GM21367 (cell line): ENCODE measurements at regions not wholly inside any gene's neighbourhood (a gene's known extent, or its start where the extent isn't known, plus 50 kb on each side); places are given as distances from the start of the nearest gene placed in this dataset.

Experiments
- ATAC-seq: cut with Tn5 transposase; IDR thresholded peaks from one replicate; pipeline ENCODE4 v1.9.1; 2021; ENCODE audit not compliant: unreplicated experiment

DNA sequence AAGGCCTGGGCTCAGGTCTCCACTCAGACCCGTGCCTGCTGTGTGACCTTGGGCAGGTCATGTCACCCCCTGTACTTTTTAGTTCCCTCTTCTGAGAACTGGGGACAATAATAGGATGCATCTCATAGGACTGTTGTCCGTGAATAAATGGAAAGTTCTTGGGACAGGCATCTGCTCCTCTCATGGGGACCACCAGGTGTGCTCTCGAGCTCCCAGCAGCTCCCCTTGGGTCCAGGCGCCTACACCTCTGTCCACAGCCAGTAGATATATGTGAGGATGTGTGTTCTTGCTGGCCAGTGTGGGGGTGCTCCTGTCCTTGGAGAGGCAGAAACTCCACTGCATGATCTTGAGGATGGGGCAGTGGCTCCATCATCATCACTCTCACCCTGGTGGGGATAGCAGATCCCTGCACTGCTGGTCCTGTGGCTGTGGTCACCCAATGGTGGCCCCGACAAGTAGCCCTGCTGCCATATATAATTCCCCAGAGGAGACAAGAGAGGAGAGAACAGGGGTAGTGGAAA is 257.6 kb upstream of the TLE3 start:
- ATAC-seq: no peak

DNA sequence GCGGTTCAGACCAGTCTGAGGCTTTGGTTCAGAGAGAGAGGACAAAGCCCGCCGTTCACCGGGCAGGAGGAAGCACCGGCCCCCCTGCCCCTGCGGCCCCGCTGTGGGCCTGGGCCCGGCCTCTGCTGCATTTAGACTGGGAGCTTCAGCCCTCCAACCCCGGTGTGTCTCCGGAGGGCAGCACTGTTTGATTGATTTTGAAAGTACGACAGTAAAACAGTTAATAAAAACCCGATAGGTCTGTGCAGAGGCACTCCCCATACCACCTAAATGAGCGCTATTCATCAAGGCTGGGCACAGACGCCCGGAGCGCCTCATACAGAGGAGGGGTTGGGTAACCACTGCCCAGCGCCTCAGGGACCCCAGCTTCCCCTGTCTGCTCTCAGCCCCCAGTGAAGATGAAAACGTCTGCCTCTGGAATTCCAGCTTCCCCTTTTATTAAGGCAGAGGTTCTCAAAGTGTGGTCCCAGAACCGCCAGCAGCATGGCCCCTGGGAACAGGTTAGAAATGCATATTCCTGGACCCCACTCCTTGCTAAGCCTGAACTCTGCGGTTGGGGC is 256.7 kb upstream of the TLE3 start:
- ATAC-seq: no peak

DNA sequence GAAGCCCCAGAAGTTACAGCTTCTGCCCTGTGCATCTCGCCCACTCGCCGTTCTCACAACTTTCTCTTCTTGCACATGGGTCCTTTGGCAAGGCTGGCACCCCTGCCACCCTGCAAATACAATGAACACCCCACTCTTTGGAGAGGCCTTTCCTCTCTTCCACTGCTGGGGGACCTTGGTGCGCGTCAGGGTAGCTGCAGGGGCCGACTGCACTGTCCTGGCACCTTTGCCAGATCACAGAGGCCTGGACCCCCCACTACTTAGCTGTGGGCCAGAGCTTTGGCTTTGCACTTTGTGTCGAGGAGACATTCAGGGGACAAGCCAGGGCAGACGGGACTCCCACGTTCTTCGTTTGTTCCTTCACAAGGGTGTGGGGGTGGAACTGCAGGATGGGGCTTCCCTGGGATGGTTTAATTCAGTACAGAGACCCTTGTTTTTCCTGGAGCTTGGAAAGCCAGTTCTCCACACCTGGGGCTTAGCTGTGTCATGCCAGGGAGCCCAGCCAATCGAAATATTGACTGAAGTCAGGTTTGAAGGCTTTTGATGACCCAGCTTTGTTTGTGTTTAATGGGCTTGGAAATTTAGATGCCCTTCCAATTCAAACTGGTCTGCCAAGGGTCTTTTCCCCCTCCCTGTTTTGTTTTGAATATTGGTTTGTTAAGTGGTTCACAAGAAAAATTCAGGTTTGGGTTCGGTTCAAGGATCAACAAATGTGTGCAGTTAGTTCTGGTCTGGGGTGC is 256.1 kb upstream of the TLE3 start:
- no peak for ATAC-seq

DNA sequence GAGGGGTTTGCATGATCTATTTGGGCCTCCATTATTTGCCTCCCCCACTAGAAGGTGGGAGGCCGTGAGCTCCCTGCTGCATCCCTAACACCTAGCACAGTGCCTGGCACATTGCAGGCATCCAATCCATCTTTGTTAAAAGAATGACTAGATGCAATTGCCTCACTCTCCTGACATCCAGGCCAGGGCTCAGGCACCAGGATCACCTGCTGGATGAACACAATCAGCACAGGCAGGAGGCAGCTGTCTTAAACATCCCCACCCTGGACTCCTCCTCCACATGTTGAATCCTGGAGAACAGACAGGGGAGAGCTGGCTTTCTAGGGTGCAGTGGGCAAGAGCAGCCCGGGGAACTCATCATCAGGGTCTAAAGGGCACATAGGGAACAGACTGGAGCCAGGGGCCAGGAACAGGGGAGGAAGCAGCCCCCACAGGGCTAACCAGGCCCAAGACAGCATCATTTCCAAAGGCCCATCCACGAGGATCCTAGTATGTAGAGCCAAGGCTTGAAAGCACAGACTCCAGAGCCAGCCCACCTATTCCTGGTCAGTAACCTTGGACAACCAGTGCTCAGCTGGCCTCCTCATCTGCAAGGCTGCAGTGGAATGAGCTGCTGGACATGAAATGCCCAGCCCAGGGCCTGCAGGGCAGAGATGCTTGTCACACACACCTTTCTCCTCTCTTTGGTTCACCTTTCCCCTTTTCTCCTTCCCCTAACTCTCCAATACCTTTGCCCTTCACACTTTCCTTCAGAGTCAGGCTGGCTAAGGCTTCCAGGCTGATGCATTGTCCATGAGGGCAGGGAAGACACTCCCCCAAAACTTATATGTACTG is 254.4 kb upstream of the TLE3 start:
- ATAC-seq: no peak

DNA sequence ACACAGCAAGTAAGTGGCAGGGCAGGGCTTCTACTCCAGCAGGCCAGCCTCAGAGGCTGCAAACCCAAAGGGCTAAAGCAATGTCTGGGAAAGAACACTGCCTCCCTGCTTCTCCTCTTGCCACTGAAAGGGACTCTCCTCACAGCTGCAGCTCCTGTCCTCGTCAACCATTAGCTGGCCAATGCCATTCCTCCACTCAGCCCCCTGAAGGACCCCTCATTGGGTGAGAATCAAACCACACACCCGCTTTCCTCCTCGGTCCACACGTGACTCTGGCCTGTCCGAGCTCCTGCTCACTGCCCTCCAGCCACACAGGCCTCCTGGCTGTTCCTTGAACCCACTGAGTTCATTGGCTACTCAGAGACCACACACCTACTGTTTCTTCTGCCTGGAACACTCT is 253.7 kb upstream of the TLE3 start:
- ATAC-seq: no peak

GRCh38 chr15:70348581-70349344 is 251.0 kb upstream of the TLE3 start:
- ATAC-seq: no peak

GRCh38 chr15:70348226-70348543 is 250.5 kb upstream of the TLE3 start:
- ATAC-seq: no peak

DNA sequence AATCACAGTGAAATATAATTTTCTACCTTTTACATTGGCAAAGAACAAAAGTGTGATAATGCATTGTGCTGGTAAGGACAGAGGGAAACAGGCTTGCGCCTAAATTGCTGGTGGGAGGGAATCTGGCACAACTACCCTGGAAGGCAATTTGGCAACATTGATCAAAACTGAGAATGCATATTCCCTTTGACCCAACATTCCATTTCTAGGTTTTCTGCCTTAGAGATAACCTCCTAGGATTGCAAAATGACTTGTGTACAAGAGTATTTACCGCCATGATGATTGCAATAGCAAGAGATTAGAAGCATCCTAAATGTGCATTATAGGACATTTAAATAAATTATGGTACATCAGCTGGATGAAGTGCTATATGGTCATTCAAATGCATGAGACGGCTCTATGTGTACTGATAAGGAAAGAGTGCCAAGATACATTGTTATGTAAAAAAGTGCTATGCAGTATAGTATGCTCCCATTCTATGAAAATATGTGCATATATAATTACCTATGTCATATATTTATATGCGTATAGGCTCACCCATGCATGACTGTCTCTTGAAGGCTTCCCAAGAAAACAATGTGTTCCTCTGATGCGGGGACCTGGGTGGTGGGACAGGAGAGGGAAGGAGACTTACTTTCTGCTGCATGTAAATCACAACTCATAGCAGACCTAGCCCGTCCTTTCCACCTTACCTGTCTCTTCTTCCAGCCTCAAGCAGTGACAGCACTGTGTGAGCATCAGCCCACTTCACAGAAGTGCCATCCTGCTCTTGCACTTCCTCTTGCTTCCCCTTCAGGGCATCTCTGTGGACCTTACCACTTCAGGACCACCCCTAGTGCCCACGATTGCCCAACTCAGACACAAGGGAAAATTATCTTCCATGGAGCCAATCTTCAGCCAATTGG is 249.9 kb upstream of the TLE3 start:
- ATAC-seq: no peak

GRCh38 chr15:70345251-70346019 is 247.7 kb upstream of the TLE3 start:
- no peak for ATAC-seq

DNA sequence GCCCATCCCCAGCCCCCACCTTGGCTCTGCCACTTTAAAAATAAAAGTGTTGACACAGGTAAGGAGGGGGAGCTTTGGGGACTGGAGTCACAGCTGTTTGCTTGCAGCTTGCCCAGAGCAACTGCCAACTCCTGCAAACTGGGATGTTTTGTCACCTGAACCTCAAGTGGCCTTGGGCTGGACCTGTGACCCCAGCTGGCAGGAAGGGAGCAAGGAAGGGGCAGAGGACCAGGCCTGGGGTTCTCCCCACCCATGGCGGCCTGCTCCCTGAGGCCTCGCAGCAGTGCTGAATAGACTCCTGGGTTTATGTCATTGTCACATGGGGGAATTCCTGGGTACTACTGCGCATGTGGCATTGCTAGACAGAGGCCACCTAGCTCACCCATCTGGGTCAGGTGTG is 246.9 kb upstream of the TLE3 start:
- no peak for ATAC-seq

- no peak for ATAC-seq
Observed at GRCh38 chr15:70343961-70344621, 246.4 kb upstream of the TLE3 start.

DNA sequence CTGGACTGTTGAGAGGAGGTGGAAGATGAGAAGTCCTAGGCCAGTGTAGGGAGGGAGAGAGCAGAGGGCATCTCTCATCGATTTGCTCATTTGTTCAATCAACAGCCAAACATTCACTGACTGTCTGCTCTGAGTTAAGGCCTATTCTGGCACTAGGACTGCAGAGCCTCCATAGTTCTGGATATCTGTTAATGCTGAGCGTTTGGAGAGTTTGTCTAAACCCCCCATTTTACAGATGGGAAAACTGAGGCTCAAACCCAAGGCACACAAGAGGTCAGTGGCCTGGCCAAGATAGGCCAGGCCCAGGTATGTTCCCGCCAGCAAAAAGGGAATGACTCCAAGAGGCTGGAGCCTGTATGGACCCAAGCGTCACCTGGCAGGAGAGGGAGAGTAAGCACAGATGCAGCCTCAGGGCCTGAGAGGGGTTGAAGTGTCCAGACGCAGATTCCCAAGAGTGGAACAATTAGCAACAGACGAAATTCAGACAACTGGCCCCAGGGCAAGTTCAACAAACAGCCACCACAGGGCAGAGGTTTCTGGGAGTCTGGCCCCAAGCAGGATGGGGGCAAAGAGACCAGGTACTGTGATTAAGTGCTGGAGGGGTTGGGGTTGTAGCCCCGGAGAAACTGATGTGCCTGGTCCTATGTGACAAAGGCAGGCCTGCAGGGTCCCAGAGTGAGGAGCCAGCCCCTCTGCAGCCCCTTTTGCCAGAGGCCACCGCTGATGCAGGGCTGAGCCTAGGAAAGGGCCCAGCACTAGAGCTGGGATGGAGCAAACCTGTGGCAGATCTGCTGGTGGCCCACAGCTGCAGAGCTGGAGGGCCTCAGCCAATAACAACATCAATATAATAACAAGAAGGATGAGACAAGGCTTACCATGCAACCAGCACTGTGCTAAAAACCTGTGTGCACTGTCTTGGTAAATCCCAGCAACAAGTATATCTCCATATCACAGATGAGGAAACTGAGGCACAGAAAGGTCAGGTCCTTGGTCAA is 245.1 kb upstream of the TLE3 start:
- ATAC-seq: no peak

DNA sequence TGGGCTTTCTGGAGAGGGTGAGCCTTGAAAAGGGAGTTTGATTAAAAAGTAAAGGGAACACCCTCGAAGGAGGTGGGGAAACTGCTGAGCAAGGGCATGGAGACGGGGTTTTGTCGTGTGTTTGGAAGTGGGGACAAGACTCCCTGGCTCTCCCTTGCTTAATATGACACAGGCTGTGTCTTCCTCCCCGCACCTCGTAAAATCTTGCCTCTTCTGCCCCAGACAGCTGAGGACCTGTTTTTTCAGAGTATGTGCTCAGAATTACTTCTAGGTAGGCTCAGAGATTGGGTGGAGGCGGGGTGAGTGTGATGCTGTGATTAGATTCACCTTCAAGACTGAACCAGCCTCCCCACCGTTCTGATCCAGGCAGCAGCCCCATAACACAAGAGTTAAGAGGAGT is 244.4 kb upstream of the TLE3 start:
- no peak for ATAC-seq

DNA sequence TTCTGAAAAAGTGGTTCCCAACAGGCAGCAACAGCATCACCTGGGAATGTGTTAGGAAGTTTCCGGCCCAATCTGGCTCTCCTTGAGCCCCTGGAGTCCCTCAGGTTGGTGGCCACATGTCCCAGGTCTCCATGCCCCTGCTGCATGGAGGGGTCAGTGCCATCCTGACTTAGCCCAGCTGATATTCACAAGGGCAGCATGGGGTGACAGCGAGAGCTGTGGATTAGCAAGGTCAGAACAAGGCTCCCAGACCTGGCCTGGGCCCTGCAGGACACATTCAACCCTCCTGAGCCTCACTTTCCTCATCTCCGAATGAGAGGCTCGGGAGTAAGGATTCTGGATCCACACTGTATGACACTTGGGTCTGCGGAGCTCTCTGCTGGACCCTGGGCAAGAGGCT is 243.8 kb upstream of the TLE3 start:
- ATAC-seq: no peak

- no peak for ATAC-seq
Observed at GRCh38 chr15:70340494-70340870, 242.8 kb upstream of the TLE3 start.

DNA sequence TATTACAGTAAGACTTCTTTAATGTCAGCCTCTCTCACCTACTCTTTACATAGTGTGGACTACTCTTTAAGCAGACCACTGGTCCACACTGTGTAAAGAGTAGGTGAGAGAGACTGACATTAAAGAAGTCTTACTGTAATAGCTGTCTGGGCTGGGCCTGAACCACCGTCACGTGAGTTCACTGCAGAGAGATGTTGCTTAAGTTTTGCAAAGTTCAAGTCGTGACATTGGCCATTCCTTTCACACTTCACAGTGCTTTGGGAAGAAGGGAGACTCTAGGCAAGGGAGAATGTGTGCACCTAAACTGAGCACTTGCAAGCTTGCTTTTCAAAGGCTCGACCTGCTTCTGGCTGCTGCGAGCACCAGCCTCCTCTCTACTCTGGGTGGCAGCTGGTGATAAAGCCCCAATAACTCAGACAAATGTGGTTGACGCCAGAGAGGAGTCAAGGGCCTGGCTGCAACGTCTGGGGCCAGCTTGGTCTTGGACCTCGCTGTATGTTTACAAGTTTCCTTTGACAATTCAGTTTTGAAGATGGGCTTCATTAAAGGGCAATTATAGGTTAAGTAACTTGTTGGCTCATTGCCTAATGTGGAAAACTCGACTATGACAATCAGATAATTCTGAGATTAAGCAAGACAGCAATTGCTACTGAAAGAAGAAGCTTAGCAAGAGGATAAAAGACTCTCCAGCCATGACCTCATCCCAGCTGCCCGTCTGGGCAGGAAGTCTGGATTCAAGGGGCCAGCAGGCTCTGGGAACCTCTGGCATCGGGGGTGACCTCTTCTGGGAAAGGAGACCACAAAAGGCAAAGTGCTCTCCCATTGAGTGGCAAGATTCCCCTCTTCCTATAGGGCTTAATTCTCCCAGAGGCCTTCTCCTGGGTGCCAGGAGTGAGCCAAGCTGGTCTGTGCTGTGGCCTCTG is 242.1 kb upstream of the TLE3 start:
- no peak for ATAC-seq
